Thymus (tissue), 11 donors: ENCODE measurements at regions not wholly inside any gene's neighbourhood (a gene's known extent, or its start where the extent isn't known, plus 50 kb on each side); places are given as distances from the start of the nearest gene placed in this dataset.

ENCODE experiments used
- DNase-seq, 9 donors: peaks; one replicate each; pipeline ENCODE4 v3.0.0-alpha.2; 2013; ENCODE audit warnings: low spot score in 9 of 9, low read depth in 6 of 9, missing footprints in 1 of 9
- H3K27ac ChIP-seq, 2 donors: one replicate each; pipeline ENCODE4 v1.5.1; 2013; ENCODE audit warnings: control low read depth in 1 of 2, low read depth in 1 of 2, low read length in 1 of 2, mild to moderate bottlenecking in 1 of 2, moderate library complexity in 1 of 2
- H3K27me3 ChIP-seq, 2 donors: one replicate each; pipeline ENCODE4 v1.5.1; 2013; ENCODE audit warnings: low read length in 1 of 2; ENCODE audit not compliant: control insufficient read depth in 2 of 2, insufficient read depth in 1 of 2
- H3K36me3 ChIP-seq, 2 donors: one replicate each; pipeline ENCODE4 v1.5.1; 2013; ENCODE audit warnings: low read length in 1 of 2, mild to moderate bottlenecking in 1 of 2, moderate library complexity in 1 of 2; ENCODE audit not compliant: control insufficient read depth in 2 of 2, insufficient read depth in 2 of 2
- H3K4me1 ChIP-seq, 2 donors: one replicate each; pipeline ENCODE4 v1.5.1; 2013; ENCODE audit warnings: low read length in 2 of 2; ENCODE audit not compliant: control insufficient read depth in 2 of 2, insufficient read depth in 2 of 2
- H3K4me3 ChIP-seq, 2 donors: one replicate each; pipeline ENCODE4 v1.5.1; 2013; ENCODE audit warnings: low read length in 2 of 2, control low read depth in 1 of 2, mild to moderate bottlenecking in 1 of 2
- H3K9me3 ChIP-seq, 2 donors: one replicate each; pipeline ENCODE4 v1.5.1; 2013; ENCODE audit warnings: low read length in 1 of 2, mild to moderate bottlenecking in 1 of 2; ENCODE audit not compliant: control insufficient read depth in 2 of 2, insufficient read depth in 1 of 2
- whole genome bisulfite sequencing: extraction: QIAGEN DNeasy Blood & Tissue Kit; methylation state at CpG from one replicate; pipeline ENCODE4 v1.1.7; 2013; 5-methylcytosine and 5-hydroxymethylcytosine counted together
- donor health status: healthy.

- no peaks in the 10 kb centered on the region for H3K4me1 ChIP-seq
- no peaks in the 10 kb centered on the region for H3K9me3 ChIP-seq
- no peaks in the 10 kb centered on the region for H3K27me3 ChIP-seq
- no peak for DNase-seq
- WGBS: 78% methylated on average over 3 of the region's 3 CpGs
- no peaks in the 10 kb centered on the region for H3K36me3 ChIP-seq
- H3K27ac ChIP-seq: no peak overlapping the region
- H3K4me3 ChIP-seq: no peak overlapping the region
Measured at GRCh38 chr5:4758996-4759395, 381.1 kb upstream of the ADAMTS16 start.

GRCh38 chr5:4762316-4762715 lies 377.8 kb upstream of the ADAMTS16 start:
- Histone ChIP-seq H3K27ac (no peak overlapping the region), H3K36me3 (no peaks in the 10 kb centered on the region)

GRCh38 chr5:4765411-4765810 lies 374.7 kb upstream of the ADAMTS16 start:
- 96% methylated on average over 2 of the region's 2 CpGs for WGBS

More at GRCh38 chr5:4762316-4762715, 377.8 kb upstream of the ADAMTS16 start:
- Histone ChIP-seq H3K9me3 (no peaks in the 10 kb centered on the region), H3K27me3 (no peaks in the 10 kb centered on the region), H3K4me3 (no peak overlapping the region), H3K4me1 (no peaks in the 10 kb centered on the region)
- WGBS: 96% methylated on average over 3 of the region's 3 CpGs
- no peak for DNase-seq

GRCh38 chr5:4766101-4766500 lies 374.0 kb upstream of the ADAMTS16 start:
- Histone ChIP-seq H3K36me3 (no peaks in the 10 kb centered on the region), H3K27me3 (no peaks in the 10 kb centered on the region), H3K4me3 (no peak overlapping the region), H3K27ac (no peak overlapping the region), H3K9me3 (peaks cover 0 to 3% of the 10 kb centered on the region in 2 donors), H3K4me1 (no peaks in the 10 kb centered on the region)
- 94% methylated on average over 1 of the region's 1 CpG for WGBS
- DNase-seq: no peak

More at GRCh38 chr5:4765411-4765810, 374.7 kb upstream of the ADAMTS16 start:
- DNase-seq: no peak
- Histone ChIP-seq H3K27ac (no peak overlapping the region), H3K9me3 (peaks cover 0 to 3% of the 10 kb centered on the region in 2 donors), H3K4me3 (no peak overlapping the region), H3K36me3 (no peaks in the 10 kb centered on the region), H3K27me3 (no peaks in the 10 kb centered on the region), H3K4me1 (no peaks in the 10 kb centered on the region)

GRCh38 chr5:4772591-4772990 lies 367.5 kb upstream of the ADAMTS16 start:
- H3K4me3 ChIP-seq: no peak overlapping the region
- no peak for DNase-seq
- H3K27ac ChIP-seq: no peak overlapping the region
- peaks cover 0 to 3% of the 10 kb centered on the region in 2 donors for H3K9me3 ChIP-seq
- H3K36me3 ChIP-seq: no peaks in the 10 kb centered on the region
- H3K4me1 ChIP-seq: no peaks in the 10 kb centered on the region
- WGBS: 92% methylated on average over 1 of the region's 1 CpG
- no peaks in the 10 kb centered on the region for H3K27me3 ChIP-seq

GRCh38 chr5:4773827-4774317 lies 366.3 kb upstream of the ADAMTS16 start:
- DNase-seq: no peak
- Histone ChIP-seq H3K27ac (no peak overlapping the region), H3K4me1 (no peaks in the 10 kb centered on the region), H3K4me3 (no peak overlapping the region), H3K9me3 (no peaks in the 10 kb centered on the region), H3K36me3 (no peaks in the 10 kb centered on the region), H3K27me3 (no peaks in the 10 kb centered on the region)
- 100% methylated on average over 1 of the region's 1 CpG for WGBS

GRCh38 chr5:4777435-4777834 lies 362.7 kb upstream of the ADAMTS16 start:
- Histone ChIP-seq H3K36me3 (no peaks in the 10 kb centered on the region), H3K27me3 (no peaks in the 10 kb centered on the region), H3K4me1 (no peaks in the 10 kb centered on the region), H3K27ac (no peak overlapping the region), H3K4me3 (no peak overlapping the region), H3K9me3 (no peaks in the 10 kb centered on the region)
- WGBS: 95% methylated on average over 4 of the region's 4 CpGs
- DNase-seq: no peak

GRCh38 chr5:4780633-4781032 lies 359.5 kb upstream of the ADAMTS16 start:
- Histone ChIP-seq H3K27me3 (no peaks in the 10 kb centered on the region), H3K27ac (no peak overlapping the region), H3K4me1 (no peaks in the 10 kb centered on the region), H3K9me3 (no peaks in the 10 kb centered on the region), H3K4me3 (no peak overlapping the region), H3K36me3 (no peaks in the 10 kb centered on the region)
- 57% methylated on average over 4 of the region's 4 CpGs for WGBS
- DNase-seq: no peak

- 76% methylated on average over 6 of the region's 6 CpGs for WGBS
- no peak overlapping the region for H3K27ac ChIP-seq
- no peaks in the 10 kb centered on the region for H3K36me3 ChIP-seq
- no peaks in the 10 kb centered on the region for H3K9me3 ChIP-seq
- no peaks in the 10 kb centered on the region for H3K4me1 ChIP-seq
- H3K27me3 ChIP-seq: no peaks in the 10 kb centered on the region
- no peak overlapping the region for H3K4me3 ChIP-seq
- no peak for DNase-seq
Measured at GRCh38 chr5:4781299-4781698, 358.8 kb upstream of the ADAMTS16 start.

GRCh38 chr5:4785971-4786370 lies 354.2 kb upstream of the ADAMTS16 start:
- Histone ChIP-seq H3K4me3 (no peak overlapping the region), H3K4me1 (no peaks in the 10 kb centered on the region), H3K9me3 (no peaks in the 10 kb centered on the region), H3K27ac (no peak overlapping the region), H3K27me3 (no peaks in the 10 kb centered on the region), H3K36me3 (no peaks in the 10 kb centered on the region)
- WGBS: 77% methylated on average over 1 of the region's 1 CpG
- DNase-seq: no peak
